ENCODE measurements at regions not wholly inside any gene's neighbourhood (a gene's known extent, or its start where the extent isn't known, plus 50 kb on each side); places are given as distances from the start of the nearest gene placed in this dataset.

GRCh38 chr18:61167902-61168301, 165.3 kb upstream of the CDH20 start:
- no peak for DNase-seq (ENCODE audit: low spot score)

- no peak for DNase-seq (ENCODE audit: low spot score)
These were observed 163.8 kb upstream of the CDH20 start for GRCh38 chr18:61169386-61169785.

GRCh38 chr18:61172624-61173023, 160.6 kb upstream of the CDH20 start:
- DNase-seq (ENCODE audit: low spot score), result no peak

DNA sequence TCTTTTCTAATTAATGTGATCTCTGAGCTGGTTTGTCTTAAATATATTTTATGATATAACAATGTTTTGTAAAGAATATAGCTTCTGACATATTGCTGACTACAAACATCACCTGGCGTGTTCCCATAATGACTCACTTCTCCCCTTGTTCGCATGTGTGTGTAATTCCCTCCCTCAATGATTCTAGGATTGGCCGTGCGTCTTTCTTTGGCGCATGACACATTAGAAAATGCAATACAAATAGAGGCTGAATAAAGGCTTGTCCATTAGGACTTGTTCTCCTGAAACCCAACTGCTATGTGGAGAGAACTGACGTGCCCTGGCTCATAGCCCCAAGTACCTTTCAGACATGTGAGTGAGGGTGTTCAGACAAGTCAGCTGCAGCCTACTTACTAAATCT, 159.7 kb upstream of the CDH20 start:
- DNase-seq (ENCODE audit: low spot score), result no peak

GRCh38 chr18:61183798-61184197, 149.4 kb upstream of the CDH20 start:
- no peak for DNase-seq (ENCODE audit: low spot score)

DNA sequence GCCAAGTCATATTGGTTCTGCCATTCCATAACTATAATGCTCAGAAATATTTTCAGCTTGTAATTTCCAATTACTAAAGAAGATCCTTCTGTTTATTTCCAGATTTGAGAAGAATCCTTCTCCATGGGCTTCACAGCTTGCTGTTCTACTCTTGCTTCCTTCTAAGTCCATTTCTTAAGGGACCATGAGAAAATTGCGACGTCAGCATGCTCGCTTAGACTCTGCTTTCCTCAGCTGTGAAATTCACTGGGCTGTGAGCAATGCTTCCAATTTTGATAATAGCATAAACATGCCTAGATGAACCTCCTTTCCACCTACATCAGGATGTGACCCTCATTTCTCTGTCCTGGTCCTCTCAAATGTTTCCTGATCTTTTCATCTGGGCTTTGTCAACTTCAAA, 145.3 kb upstream of the CDH20 start:
- DNase-seq (ENCODE audit: low spot score), result no peak

- no peak for DNase-seq (ENCODE audit: low spot score)
These were observed 143.9 kb upstream of the CDH20 start for GRCh38 chr18:61189376-61189775.

DNA sequence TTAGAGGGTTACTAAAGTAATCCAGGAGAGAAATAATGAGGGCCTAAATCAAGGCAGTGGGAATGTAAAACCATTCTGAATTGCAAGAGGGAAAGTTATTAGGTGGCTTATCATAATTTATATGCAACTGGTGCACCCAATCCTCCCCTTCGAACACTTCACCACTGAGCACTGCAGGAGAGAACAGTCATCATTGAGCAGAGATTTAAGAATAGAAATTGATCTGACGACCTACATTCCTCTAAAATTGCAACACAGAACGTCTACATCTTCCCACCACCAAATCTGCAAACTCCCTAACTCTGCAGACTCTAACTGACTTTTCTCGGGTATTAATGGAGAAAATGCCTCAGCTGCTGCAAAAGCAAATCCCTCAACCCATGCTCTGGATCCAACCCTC, 138.5 kb upstream of the CDH20 start:
- no peak for DNase-seq (ENCODE audit: low spot score)

GRCh38 chr18:61196750-61197149, 136.5 kb upstream of the CDH20 start:
- no peak for DNase-seq (ENCODE audit: low spot score)

DNA sequence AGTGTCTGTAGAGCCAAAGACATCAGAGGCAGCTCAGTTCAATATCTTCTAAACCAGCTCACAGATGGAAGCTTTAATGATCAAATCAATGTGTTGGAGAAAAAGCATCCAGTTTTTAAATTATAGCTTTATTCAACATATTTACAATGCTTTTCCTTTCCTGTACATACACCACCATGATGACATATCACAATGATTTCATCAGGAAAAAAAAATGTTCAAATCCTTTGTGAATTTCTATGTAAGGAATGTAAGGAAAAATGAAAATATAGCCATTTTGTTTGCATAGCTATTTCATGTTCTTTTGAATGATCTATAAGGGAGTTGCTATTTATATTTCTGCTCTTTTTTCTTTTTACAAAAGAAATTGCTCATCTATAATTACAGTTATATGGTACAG, 134.7 kb upstream of the CDH20 start:
- no peak for DNase-seq (ENCODE audit: low spot score)

DNA sequence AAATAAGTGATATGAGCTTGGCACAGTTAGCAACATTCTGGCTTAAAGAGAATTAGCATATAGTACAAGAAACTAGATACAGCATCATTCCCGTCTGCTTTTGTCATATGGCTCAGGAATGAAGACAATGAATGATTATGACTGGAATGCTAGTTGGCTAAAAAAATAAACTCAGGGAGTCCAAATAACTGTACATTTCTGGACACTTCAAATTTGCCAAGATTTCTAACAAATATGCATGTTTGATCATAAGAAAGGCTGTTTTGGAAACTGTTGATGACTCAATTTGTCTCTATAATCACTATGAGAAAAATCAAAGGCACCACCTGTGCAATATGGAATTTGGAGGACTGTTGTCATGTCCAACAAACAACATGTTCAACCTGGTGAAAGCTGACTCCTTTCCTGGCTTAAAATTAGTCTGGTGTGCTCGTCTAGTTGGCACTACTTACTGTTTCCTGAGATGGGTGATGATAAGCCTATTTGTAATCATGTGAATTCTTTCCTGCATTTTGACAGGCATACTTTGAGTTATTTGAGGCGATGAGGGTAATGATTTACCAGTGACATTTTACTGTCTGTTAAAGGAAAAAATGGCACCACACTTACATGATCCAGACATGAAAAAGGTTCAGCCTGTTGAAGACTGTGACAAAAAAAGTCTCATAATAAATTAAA, 133.9 kb upstream of the CDH20 start:
- no peak for DNase-seq (ENCODE audit: low spot score)

GRCh38 chr18:61201511-61201910, 131.7 kb upstream of the CDH20 start:
- DNase-seq (ENCODE audit: low spot score), result no peak

- no peak for DNase-seq (ENCODE audit: low spot score)
These were observed 130.1 kb upstream of the CDH20 start for GRCh38 chr18:61203151-61203550.

DNA sequence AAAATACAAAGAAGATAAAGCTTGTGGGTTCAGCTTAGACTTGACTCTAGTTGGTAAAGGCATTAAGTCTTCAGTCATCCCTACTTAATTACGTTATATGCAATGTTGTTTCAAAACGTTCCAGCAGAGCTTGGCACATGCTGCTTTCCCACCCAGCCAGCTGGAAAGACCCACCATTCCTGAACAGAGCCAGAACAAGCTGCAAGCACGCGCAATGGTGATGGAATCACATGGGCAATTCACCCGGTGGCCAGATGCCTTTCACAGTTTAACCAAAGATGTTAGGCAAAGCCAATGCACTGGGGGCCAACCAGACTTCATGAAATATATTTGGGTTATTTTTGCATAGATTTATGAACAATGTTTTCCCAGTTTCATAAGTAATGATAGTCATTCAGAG, 123.4 kb upstream of the CDH20 start:
- DNase-seq (ENCODE audit: low spot score), result no peak

- no peak for DNase-seq (ENCODE audit: low spot score)
These were observed 117.2 kb upstream of the CDH20 start for GRCh38 chr18:61216051-61216450.

DNA sequence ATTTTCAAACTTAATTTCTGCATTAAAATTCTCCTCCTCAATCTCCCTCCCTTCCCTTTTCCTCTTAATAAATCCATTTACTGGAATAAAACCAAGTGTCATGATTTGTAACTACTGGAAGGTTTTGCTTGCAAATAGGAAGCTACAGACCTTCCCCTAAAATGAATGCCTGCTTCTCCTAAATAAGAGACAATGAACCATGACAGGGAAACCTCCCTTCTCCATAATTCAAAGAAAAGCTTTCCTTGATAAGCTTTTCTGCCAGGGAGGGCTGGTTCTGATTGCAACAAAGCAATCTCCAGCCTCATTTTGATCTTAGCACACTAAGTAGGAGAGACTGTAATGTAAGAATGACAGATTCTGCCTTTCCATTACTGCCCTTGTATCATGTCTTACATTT, 111.0 kb upstream of the CDH20 start:
- DNase-seq (ENCODE audit: low spot score), result no peak

DNA sequence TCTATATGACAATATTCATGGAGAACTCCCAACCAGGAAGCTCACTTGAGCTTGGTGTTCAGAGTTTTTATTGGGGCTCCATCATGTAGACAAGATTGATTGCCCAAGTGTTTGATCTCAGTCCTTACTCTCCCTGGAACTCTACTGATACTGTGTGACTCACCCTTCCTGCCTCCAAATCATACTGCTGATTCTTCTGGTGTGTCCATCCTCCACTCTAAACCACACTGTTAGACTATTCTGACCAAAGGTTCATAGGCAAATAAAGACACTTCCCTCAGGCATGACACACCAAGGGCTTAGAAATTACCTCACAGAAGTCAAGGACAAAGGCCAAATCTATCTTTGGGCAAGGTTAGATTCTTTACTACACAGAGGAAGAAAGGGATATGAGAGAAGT, 107.9 kb upstream of the CDH20 start:
- DNase-seq (ENCODE audit: low spot score), result no peak

DNA sequence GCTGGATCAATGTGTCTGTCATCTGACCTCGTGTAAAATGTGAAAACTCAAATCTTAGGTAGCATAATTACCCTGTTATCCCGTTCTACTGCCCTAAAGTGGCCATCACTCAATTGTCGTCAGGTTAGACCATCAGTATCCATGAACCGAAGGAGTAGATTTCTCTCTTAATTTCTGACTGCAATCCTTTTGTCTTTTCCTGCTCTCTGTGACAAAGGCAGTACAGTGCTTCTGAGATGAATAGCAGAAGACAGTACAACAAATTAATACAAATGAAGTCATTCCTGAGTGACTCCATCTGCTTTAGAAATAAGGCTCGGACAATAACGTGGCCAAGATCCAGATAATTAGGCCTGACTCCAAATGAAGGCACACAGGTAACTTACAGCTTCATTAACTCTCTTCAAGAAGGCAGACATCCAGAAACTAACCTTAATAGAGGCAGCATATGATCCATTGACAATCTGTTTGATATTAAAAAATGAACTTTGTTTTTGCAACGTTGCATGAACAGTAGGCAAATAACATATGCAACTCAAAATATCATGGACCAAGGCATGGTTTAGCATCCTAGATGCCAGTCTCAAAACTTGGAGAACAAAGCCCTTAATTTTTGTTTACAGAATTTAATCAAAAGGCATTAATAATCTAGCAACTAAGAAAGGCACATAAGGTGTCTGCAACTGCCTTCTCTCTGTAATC, 96.7 kb upstream of the CDH20 start:
- no peak for DNase-seq (ENCODE audit: low spot score)

DNA sequence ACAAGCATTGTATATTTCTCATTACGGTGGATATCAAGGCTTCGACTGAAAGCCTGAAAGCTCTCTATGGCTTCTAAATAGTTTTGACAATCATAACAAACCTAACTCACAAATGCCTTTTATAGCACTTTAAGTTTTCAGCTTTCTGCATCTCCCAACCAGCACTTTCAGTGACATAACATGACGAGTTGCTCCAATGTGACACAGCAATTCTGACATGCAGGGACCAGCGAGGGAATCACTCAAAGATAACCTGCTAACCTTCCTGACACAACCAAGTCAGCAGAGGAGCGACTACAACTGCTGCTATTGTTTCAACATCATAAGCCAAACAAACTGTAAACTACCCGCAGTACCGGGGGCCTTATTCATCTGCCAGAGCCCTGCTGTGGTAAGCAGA, 95.7 kb upstream of the CDH20 start:
- DNase-seq (ENCODE audit: low spot score), result no peak

- DNase-seq (ENCODE audit: low spot score), result no peak
These were observed 94.2 kb upstream of the CDH20 start for GRCh38 chr18:61239051-61239450.

GRCh38 chr18:61241260-61241853, 91.9 kb upstream of the CDH20 start:
- DNase-seq (ENCODE audit: low spot score), result no peak

GRCh38 chr18:61244632-61245031, 88.6 kb upstream of the CDH20 start:
- DNase-seq (ENCODE audit: low spot score), result no peak

DNA sequence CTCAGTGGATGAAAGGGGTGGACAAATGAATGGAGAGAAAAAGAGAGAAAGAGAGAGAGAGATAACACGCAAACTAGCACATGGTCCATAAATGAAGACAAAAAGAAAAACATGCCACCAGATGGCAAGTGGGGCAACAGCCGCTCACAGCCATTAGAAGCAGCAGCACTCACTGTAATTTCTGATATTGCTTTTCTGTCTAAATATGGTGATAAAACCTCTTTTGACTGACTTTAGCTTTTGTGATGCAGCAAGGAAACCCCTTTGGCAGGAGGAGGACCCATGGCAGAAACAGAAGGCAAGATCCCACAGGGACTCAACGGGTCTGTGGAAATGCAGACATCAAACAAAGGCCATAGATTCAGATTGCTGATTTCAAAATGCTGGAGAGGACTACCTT, 88.0 kb upstream of the CDH20 start:
- DNase-seq (ENCODE audit: low spot score), result no peak

GRCh38 chr18:61248589-61248988, 84.6 kb upstream of the CDH20 start:
- no peak for DNase-seq (ENCODE audit: low spot score)

All from germinal center (tissue), 1 donor.